Choroid plexus epithelial cell (primary cell): ENCODE measurements at regions not wholly inside any gene's neighbourhood (a gene's known extent, or its start where the extent isn't known, plus 50 kb on each side); places are given as distances from the start of the nearest gene placed in this dataset.

Source experiments
- DNase-seq: peaks from one replicate; pipeline ENCODE4 v3.0.0-alpha.2; 2010; ENCODE audit warnings: low read depth
- H3K4me3 ChIP-seq: 2 replicates; pipeline ENCODE4 v1.5.1; 2011; ENCODE audit warnings: low read depth, mild to moderate bottlenecking, control low read depth, low read length, moderate library complexity
- CTCF ChIP-seq: conservative IDR thresholded peaks from 2 replicates; pipeline ENCODE4 v1.5.1; 2011; ENCODE audit warnings: low read depth, mild to moderate bottlenecking, control low read depth, inconsistent platforms, low read length, moderate library complexity

DNA sequence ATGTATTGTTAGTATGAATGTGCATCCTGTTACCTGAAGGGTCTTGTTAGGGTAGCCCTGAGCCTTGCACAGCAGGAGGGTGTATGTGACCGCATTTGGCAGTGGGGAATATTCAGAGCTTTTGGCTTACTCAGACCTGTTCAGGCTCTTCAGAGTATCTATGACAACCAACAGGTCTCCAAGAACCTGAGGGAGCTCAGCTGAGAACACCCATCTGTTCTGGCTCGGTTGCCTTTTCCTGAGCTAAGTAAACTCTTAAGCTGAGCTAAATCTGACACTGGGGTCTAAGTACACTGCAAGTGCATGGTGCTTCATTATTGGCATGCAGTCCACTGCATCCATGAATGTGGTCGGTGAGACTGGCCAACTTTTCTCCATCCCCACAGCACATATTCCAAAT, 92.4 kb upstream of the CHST9 start:
- no peak overlapping the region for H3K4me3 ChIP-seq
- DNase-seq, result no peak
- TF ChIP-seq CTCF, result no peak

DNA sequence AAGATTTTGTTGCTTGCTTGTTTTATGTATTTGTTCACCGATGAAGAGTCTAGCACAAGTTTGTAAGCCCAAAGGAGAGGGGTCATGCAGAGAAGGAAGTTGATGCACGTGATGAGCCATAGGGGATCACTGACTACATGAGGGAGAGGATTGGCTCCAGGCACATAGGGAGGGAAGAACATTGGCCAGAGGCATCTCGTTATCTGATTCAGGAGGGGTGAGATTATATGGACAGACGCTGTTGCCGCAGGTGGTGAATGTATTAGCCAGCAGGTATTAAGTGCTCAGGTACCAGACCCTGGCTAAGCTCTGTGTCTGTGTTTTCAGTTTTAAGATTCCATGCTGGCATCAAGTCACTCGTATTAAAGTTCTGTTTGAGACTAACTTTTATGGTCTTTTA, 91.8 kb upstream of the CHST9 start:
- H3K4me3 ChIP-seq, result no peak overlapping the region
- no peak for DNase-seq
- TF ChIP-seq CTCF, result no peak

- DNase-seq, result no peak
- no peak for TF ChIP-seq CTCF
- H3K4me3 ChIP-seq, result no peak overlapping the region
Measured at GRCh38 chr18:27276479-27276878, 91.4 kb upstream of the CHST9 start.

DNA sequence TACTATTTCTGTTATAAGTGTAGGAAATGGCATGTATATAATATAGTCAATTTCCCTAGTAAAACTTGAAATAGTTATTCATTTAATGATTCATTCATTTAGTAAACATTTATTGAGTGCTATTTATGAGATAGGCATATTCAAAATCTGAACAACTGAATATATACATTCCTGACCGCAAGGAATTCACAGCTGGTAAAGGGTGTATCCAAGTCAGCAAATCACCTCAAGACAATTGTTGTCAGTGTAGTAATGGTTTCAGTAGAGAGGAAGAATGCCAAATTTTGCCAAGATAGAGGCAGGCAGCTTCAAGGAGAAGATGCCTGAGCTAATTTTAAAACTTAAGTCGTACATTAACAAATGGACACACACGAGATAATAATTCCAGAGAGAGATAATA, 89.8 kb upstream of the CHST9 start:
- no peak overlapping the region for H3K4me3 ChIP-seq
- DNase-seq, result no peak

GRCh38 chr18:27270508-27270907, 85.4 kb upstream of the CHST9 start:
- no peak for DNase-seq
- no peak for TF ChIP-seq CTCF
- H3K4me3 ChIP-seq, result no peak overlapping the region

More for the DNA sequence above, 89.8 kb upstream of the CHST9 start:
- TF ChIP-seq CTCF, result no peak

DNA sequence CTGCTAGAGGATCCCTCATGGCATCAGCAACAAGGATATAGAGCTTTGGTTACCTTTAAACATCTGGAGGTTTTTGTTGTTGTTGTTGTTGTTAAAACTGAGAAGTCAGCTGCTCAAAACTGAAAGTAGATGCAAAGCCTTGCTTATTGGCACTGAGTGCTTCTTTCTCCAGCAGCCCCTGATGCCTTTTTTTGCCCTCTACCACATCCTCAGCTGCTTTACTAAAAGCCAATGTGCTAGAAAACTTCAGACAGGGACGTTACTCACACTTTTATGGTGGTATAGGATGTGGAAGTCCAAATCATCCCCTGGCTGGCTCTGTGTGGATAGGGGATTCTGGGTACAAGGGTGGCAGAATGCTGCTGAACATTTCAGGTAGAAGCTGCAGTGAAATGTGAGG, 78.3 kb upstream of the CHST9 start:
- no peak for TF ChIP-seq CTCF
- DNase-seq, result no peak
- H3K4me3 ChIP-seq, result no peak overlapping the region

- no peak for DNase-seq
- TF ChIP-seq CTCF, result no peak
- H3K4me3 ChIP-seq, result no peak overlapping the region
Measured at GRCh38 chr18:27261769-27262549, 76.9 kb upstream of the CHST9 start.
